ENCODE measurements at regions not wholly inside any gene's neighbourhood (a gene's known extent, or its start where the extent isn't known, plus 50 kb on each side); places are given as distances from the start of the nearest gene placed in this dataset.

DNA sequence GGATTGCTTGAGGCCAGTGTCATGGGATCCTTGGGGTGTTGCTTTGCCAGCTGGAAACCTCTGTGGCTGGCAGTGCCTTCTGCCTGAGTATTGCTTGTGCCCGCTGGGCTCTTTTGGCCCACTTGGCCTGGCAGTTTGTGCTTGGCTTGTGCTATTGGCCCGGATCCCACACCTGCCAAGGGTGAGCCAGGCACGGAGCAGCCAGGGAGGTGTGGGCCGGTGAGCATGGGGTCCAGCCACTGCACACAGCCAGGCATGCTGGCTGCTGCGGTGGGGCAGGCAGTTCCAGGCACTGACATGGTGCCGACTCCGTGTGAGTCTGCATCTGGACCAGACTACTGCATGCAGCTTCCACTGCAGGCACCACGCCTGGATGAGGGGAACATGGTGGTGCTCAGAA lies 62.5 kb upstream of the SYNCRIP start:
- H3K9me3 ChIP-seq (ENCODE audit: control insufficient read depth, insufficient read depth, low read length), result no peaks in the 10 kb centered on the region
- no peak overlapping the region for H3K4me3 ChIP-seq (ENCODE audit: low read depth, low read length)
- no peaks in the 10 kb centered on the region for H3K4me1 ChIP-seq (ENCODE audit: control insufficient read depth, insufficient read depth, low read length)
- H3K27me3 ChIP-seq (ENCODE audit: control insufficient read depth, insufficient read depth, low read length), result no peaks in the 10 kb centered on the region
- no peaks in the 10 kb centered on the region for H3K36me3 ChIP-seq (ENCODE audit: control insufficient read depth, insufficient read depth, low read length)
- H3K9ac ChIP-seq (ENCODE audit: low read depth, low read length), result no peak overlapping the region

DNA sequence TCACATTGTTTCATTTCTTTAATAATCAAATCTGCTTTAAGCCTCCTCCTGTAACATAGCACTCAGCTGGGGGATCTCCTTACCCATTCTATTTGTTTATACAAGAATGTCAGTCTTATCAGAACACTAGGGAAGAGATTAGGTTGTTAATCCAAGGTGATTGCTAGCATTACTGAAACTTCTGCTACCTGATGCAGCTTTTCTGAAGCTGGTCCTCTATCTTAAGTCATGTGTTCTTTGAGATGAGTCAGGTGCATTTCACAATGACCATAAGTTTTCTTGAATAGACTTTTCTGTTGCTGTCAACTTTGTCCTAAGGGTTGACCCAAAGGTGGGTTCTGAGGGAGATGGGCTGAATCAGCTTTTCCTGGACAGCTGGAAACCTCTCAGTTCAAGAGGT lies 60.7 kb upstream of the SYNCRIP start:
- no peaks in the 10 kb centered on the region for H3K4me1 ChIP-seq (ENCODE audit: control insufficient read depth, insufficient read depth, low read length)
- no peak overlapping the region for H3K4me3 ChIP-seq (ENCODE audit: low read depth, low read length)
- no peak overlapping the region for H3K9ac ChIP-seq (ENCODE audit: low read depth, low read length)
- H3K27me3 ChIP-seq (ENCODE audit: control insufficient read depth, insufficient read depth, low read length), result no peaks in the 10 kb centered on the region
- H3K9me3 ChIP-seq (ENCODE audit: control insufficient read depth, insufficient read depth, low read length), result no peaks in the 10 kb centered on the region
- no peaks in the 10 kb centered on the region for H3K36me3 ChIP-seq (ENCODE audit: control insufficient read depth, insufficient read depth, low read length)
